ENCODE measurements at regions not wholly inside any gene's neighbourhood (a gene's known extent, or its start where the extent isn't known, plus 50 kb on each side); places are given as distances from the start of the nearest gene placed in this dataset.

DNA sequence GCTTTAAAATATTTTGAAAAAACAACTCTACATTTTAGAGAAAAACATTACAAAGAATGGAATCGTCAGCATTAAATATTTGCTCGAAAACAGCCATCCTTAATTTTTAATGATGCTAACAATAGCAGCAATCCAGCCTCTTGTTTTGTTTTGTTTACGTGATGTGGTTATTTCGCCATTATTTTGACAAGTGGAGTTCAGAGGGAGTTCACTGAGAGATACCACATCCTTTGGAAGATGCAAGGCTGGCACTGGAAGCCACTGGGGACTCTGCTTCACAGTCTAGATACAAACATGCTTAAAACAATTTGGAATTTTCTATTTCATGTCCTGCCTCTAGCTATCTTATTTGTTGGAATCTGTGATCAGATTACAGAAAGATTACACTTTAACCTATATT is 556.3 kb downstream of the PCDH17 start:
- no peak overlapping the region for H2AFZ ChIP-seq
- H3K27ac ChIP-seq = no peak overlapping the region
- H3K4me1 ChIP-seq (ENCODE audit: insufficient read depth) = no peaks in the 10 kb centered on the region
- H3K27me3 ChIP-seq = no peaks in the 10 kb centered on the region
- H3K4me3 ChIP-seq = no peak overlapping the region
- H3K9me2 ChIP-seq (replicated peaks; ENCODE audit: insufficient read depth) = no peaks in the 10 kb centered on the region
- no peak for DNase-seq (ENCODE audit: low spot score)
- H3K36me3 ChIP-seq (replicated peaks; ENCODE audit: insufficient read depth, low read depth) = no peaks in the 10 kb centered on the region
- TF ChIP-seq EZH2phosphoT487 (IDR thresholded peaks at IDR 0.05; ENCODE audit: low read depth, severe bottlenecking, unreplicated experiment) = no peak
- no peak for TF ChIP-seq EZH2 (IDR thresholded peaks at IDR 0.05; ENCODE audit: borderline replicate concordance)
- TF ChIP-seq, protein P1, sequence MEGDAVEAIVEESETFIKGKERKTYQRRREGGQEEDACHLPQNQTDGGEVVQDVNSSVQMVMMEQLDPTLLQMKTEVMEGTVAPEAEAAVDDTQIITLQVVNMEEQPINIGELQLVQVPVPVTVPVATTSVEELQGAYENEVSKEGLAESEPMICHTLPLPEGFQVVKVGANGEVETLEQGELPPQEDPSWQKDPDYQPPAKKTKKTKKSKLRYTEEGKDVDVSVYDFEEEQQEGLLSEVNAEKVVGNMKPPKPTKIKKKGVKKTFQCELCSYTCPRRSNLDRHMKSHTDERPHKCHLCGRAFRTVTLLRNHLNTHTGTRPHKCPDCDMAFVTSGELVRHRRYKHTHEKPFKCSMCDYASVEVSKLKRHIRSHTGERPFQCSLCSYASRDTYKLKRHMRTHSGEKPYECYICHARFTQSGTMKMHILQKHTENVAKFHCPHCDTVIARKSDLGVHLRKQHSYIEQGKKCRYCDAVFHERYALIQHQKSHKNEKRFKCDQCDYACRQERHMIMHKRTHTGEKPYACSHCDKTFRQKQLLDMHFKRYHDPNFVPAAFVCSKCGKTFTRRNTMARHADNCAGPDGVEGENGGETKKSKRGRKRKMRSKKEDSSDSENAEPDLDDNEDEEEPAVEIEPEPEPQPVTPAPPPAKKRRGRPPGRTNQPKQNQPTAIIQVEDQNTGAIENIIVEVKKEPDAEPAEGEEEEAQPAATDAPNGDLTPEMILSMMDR (IDR thresholded peaks at IDR 0.05; ENCODE audit: poor library complexity) = no peak
- no peaks in the 10 kb centered on the region for H4K20me1 ChIP-seq (ENCODE audit: insufficient read depth, poor library complexity, severe bottlenecking)
- H3K79me2 ChIP-seq = no peaks in the 10 kb centered on the region
- H3K9me3 ChIP-seq (ENCODE audit: low read depth) = no peaks in the 10 kb centered on the region
- no peak overlapping the region for H3K4me2 ChIP-seq
- WGBS (ENCODE audit: low lambda C conversion rate, missing lambda C conversion rate) = 71% methylated on average over 4 of the region's 4 CpGs

DNA sequence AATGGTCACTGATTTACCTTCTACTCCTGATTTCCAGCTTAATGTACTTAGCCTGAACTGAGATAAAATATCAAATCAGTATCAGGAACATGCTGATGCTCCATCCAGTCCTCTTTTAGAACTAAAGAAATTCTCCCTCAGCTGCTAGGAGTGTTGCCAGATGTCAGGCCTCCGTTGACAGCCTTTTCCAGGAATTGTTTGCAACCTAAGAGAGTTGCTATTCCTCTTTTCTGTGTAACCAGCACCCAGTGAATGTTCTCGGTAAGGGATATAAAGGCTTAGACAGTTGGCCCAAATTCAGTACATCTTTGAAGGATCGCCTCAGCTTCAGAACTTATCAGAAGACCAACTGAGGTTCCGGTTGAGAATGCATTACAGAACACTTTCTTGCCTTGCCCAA is 559.0 kb downstream of the PCDH17 start:
- 75% methylated on average over 4 of the region's 4 CpGs for WGBS (ENCODE audit: low lambda C conversion rate, missing lambda C conversion rate)
- Histone ChIP-seq H3K9me3 (ENCODE audit: low read depth) (no peaks in the 10 kb centered on the region), H4K20me1 (ENCODE audit: insufficient read depth, poor library complexity, severe bottlenecking) (no peaks in the 10 kb centered on the region), H3K4me3 (no peak overlapping the region), H3K27ac (no peak overlapping the region), H3K27me3 (no peaks in the 10 kb centered on the region), H3K4me2 (no peak overlapping the region), H3K36me3 (replicated peaks; ENCODE audit: insufficient read depth, low read depth) (no peaks in the 10 kb centered on the region), H3K9me2 (replicated peaks; ENCODE audit: insufficient read depth) (no peaks in the 10 kb centered on the region), H2AFZ (no peak overlapping the region), H3K4me1 (ENCODE audit: insufficient read depth) (no peaks in the 10 kb centered on the region), H3K79me2 (no peaks in the 10 kb centered on the region)
- DNase-seq (ENCODE audit: low spot score) = no peak
- TF ChIP-seq EZH2phosphoT487 (IDR thresholded peaks at IDR 0.05; ENCODE audit: low read depth, severe bottlenecking, unreplicated experiment) (no peak), EZH2 (IDR thresholded peaks at IDR 0.05; ENCODE audit: borderline replicate concordance) (no peak)
- TF ChIP-seq, protein P1 (IDR thresholded peaks at IDR 0.05; ENCODE audit: poor library complexity) = no peak

DNA sequence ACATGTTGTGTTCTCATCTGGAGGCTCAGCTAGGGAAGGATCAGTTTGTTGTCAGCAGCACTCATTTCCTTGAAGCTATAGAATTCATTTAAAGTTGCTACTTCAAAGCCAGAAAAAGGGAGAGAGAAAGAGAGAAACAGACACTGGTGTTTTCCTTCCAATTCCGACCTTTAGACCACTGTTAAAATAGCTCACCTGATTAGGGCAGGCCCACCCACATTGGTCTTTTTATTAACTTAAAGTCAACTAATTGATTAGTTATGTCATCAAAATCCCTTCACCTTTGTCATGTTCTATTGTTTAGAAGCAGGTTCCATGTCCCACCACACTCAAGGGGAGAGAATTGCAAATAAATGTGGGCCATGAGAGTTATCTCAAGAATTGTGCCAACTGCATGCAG is 560.2 kb downstream of the PCDH17 start:
- Histone ChIP-seq H4K20me1 (ENCODE audit: insufficient read depth, poor library complexity, severe bottlenecking) (no peaks in the 10 kb centered on the region), H3K79me2 (no peaks in the 10 kb centered on the region), H2AFZ (no peak overlapping the region), H3K9me2 (replicated peaks; ENCODE audit: insufficient read depth) (no peaks in the 10 kb centered on the region), H3K27me3 (no peaks in the 10 kb centered on the region), H3K36me3 (replicated peaks; ENCODE audit: insufficient read depth, low read depth) (no peaks in the 10 kb centered on the region), H3K4me1 (ENCODE audit: insufficient read depth) (no peaks in the 10 kb centered on the region), H3K9me3 (ENCODE audit: low read depth) (no peaks in the 10 kb centered on the region), H3K4me2 (no peak overlapping the region), H3K27ac (no peak overlapping the region), H3K4me3 (no peak overlapping the region)
- no peak for DNase-seq (ENCODE audit: low spot score)
- TF ChIP-seq, protein P1 (IDR thresholded peaks at IDR 0.05; ENCODE audit: poor library complexity) = no peak
- no peak for TF ChIP-seq EZH2 (IDR thresholded peaks at IDR 0.05; ENCODE audit: borderline replicate concordance)
- TF ChIP-seq EZH2phosphoT487 (IDR thresholded peaks at IDR 0.05; ENCODE audit: low read depth, severe bottlenecking, unreplicated experiment) = no peak
- WGBS (ENCODE audit: low lambda C conversion rate, missing lambda C conversion rate) = 91% methylated on average over 1 of the region's 1 CpG

DNA sequence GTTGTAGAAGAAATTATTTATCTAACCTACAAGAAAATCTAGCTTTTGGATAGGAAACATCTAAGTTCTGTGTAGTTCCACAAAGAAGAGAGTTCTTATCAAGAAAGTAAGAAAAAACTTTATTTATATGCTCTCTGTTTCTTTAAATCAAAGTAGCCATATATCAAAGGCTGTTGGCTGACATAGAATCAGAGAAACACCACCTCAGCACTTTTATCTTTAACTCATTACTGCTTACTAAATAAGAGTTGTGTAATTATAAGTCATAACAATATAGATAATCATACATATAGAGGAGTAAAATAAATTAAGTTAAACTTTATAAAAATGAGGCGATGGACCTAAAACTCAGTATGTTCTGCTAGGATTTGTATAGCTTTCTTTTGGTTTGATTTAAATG is 570.6 kb downstream of the PCDH17 start:
- Histone ChIP-seq H3K27me3 (no peaks in the 10 kb centered on the region), H3K79me2 (no peaks in the 10 kb centered on the region), H3K4me1 (ENCODE audit: insufficient read depth) (no peaks in the 10 kb centered on the region), H3K27ac (no peak overlapping the region), H2AFZ (no peak overlapping the region), H4K20me1 (ENCODE audit: insufficient read depth, poor library complexity, severe bottlenecking) (no peaks in the 10 kb centered on the region), H3K9me2 (replicated peaks; ENCODE audit: insufficient read depth) (no peaks in the 10 kb centered on the region), H3K4me3 (no peak overlapping the region), H3K36me3 (replicated peaks; ENCODE audit: insufficient read depth, low read depth) (no peaks in the 10 kb centered on the region), H3K4me2 (no peak overlapping the region), H3K9me3 (ENCODE audit: low read depth) (no peaks in the 10 kb centered on the region)
- TF ChIP-seq, protein P1 (IDR thresholded peaks at IDR 0.05; ENCODE audit: poor library complexity) = no peak
- no peak for TF ChIP-seq EZH2 (IDR thresholded peaks at IDR 0.05; ENCODE audit: borderline replicate concordance)
- no peak for TF ChIP-seq EZH2phosphoT487 (IDR thresholded peaks at IDR 0.05; ENCODE audit: low read depth, severe bottlenecking, unreplicated experiment)
- WGBS (ENCODE audit: low lambda C conversion rate, missing lambda C conversion rate) = 100% methylated on average over 1 of the region's 1 CpG
- DNase-seq (ENCODE audit: low spot score) = no peak

Measured in hepatocyte (in vitro differentiated cells).